CD14-positive monocyte (primary cell): ENCODE measurements at regions not wholly inside any gene's neighbourhood (a gene's known extent, or its start where the extent isn't known, plus 50 kb on each side); places are given as distances from the start of the nearest gene placed in this dataset.
"Not testable (repeated sequence)": the region's sequence is repeated elsewhere in the genome, so short reads cannot be mapped to it uniquely, and the experiment has no call there.

Source experiments
- DNase-seq, 3 donors: peaks; one replicate each; pipeline ENCODE4 v3.0.0-alpha.2; 2011 to 2022
- H2AFZ ChIP-seq: 2 replicates; pipeline ENCODE4 v1.6.0; 2012; ENCODE audit warnings: mild to moderate bottlenecking, low read depth, low read length, inconsistent platforms; ENCODE audit not compliant: insufficient read depth, poor library complexity, severe bottlenecking
- H3K27ac ChIP-seq, 2 donors: 1 replicate in 1 of 2; 2 replicates in 1 of 2; pipeline ENCODE4 v1.5.1; 2012 to 2013; ENCODE audit warnings: low read length in 2 of 2, control low read depth in 1 of 2, inconsistent platforms in 1 of 2, low read depth in 1 of 2, mild to moderate bottlenecking in 1 of 2
- H3K27me3 ChIP-seq, 2 donors: one replicate each; pipeline versions ENCODE4 v1.6.0 to v1.6.1; 2011 to 2013; ENCODE audit warnings: low read length in 2 of 2; ENCODE audit not compliant: control insufficient read depth in 2 of 2, insufficient read depth in 2 of 2
- H3K36me3 ChIP-seq, 2 donors: replicated peaks in 1 of 2; 1 replicate in 1 of 2; 2 replicates in 1 of 2; pipeline versions ENCODE4 v1.5.1 to v1.6.1; 2012 to 2013; ENCODE audit warnings: low read length in 2 of 2, control low read depth in 1 of 2, inconsistent platforms in 1 of 2, mild to moderate bottlenecking in 1 of 2; ENCODE audit not compliant: insufficient read depth in 2 of 2, control insufficient read depth in 1 of 2
- H3K4me1 ChIP-seq, 2 donors: 1 replicate in 1 of 2; 2 replicates in 1 of 2; pipeline versions ENCODE4 v1.5.1 to v1.6.1; 2012 to 2013; ENCODE audit warnings: low read length in 2 of 2, control low read depth in 1 of 2, inconsistent platforms in 1 of 2, mild to moderate bottlenecking in 1 of 2, moderate library complexity in 1 of 2; ENCODE audit not compliant: insufficient read depth in 2 of 2, control insufficient read depth in 1 of 2
- H3K4me2 ChIP-seq: replicated peaks from 2 replicates; pipeline ENCODE3; 2012; ENCODE audit warnings: low read length, moderate library complexity, mild to moderate bottlenecking; ENCODE audit not compliant: poor library complexity, severe bottlenecking; ENCODE audit errors: extremely low read depth
- H3K4me3 ChIP-seq, 3 experiments: fragments of 200-600 bp in 1 of 3; sonication (generic) in 1 of 3; replicated peaks in 1 of 3; 1 replicate in 2 of 3; 2 replicates in 1 of 3; pipeline ENCODE4 v1.5.1; 2011 to 2013; ENCODE audit warnings: low read length in 3 of 3, mild to moderate bottlenecking in 3 of 3, control low read depth in 2 of 3, low read depth in 2 of 3, inconsistent platforms in 1 of 3, moderate library complexity in 1 of 3
- H3K79me2 ChIP-seq: 2 replicates; pipeline ENCODE4 v1.6.0; 2012; ENCODE audit warnings: mild to moderate bottlenecking, control low read depth, inconsistent platforms, low read length, moderate library complexity; ENCODE audit not compliant: insufficient read depth
- H3K9ac ChIP-seq: 2 replicates; pipeline ENCODE4 v1.6.0; 2017; ENCODE audit warnings: low read length, mild to moderate bottlenecking; ENCODE audit not compliant: insufficient read depth, poor library complexity, severe bottlenecking
- H3K9me3 ChIP-seq, 2 donors: replicated peaks in 1 of 2; 1 replicate in 1 of 2; 2 replicates in 1 of 2; pipeline versions ENCODE4 v1.5.1 to v1.6.1; 2012 to 2013; ENCODE audit warnings: low read length in 2 of 2, control low read depth in 1 of 2; ENCODE audit not compliant: control insufficient read depth in 1 of 2, insufficient read depth in 1 of 2
- H4K20me1 ChIP-seq: 2 replicates; pipeline ENCODE4 v1.6.0; 2012; ENCODE audit warnings: mild to moderate bottlenecking, low read length, control low read depth, moderate library complexity; ENCODE audit not compliant: insufficient read depth
- H3K27ac Mint-ChIP-seq, 7 donors: one replicate each; pipeline ENCODE4 v1.8.0; 2020; ENCODE audit warnings: mild to moderate bottlenecking in 7 of 7, mixed read lengths in 7 of 7, moderate library complexity in 6 of 7, inconsistent platforms in 2 of 7
- H3K27me3 Mint-ChIP-seq, 3 donors: one replicate each; pipeline ENCODE4 v1.8.0; 2021 to 2022; ENCODE audit warnings: low read depth in 3 of 3, mild to moderate bottlenecking in 3 of 3, mixed read lengths in 3 of 3, moderate library complexity in 3 of 3, inconsistent platforms in 1 of 3
- H3K36me3 Mint-ChIP-seq, 2 donors: one replicate each; pipeline ENCODE4 v1.8.0; 2020; ENCODE audit warnings: mixed read lengths in 2 of 2, inconsistent platforms in 1 of 2, mild to moderate bottlenecking in 1 of 2
- H3K4me1 Mint-ChIP-seq: one replicate; pipeline ENCODE4 v1.8.0; 2020; ENCODE audit warnings: mild to moderate bottlenecking, mixed read lengths
- H3K4me3 Mint-ChIP-seq, 2 donors: one replicate each; pipeline ENCODE4 v1.8.0; 2020; ENCODE audit warnings: mild to moderate bottlenecking in 2 of 2, mixed read lengths in 2 of 2, moderate library complexity in 1 of 2
- H3K9me3 Mint-ChIP-seq, 7 donors: one replicate each; pipeline ENCODE4 v1.8.0; 2020 to 2022; ENCODE audit warnings: mixed read lengths in 7 of 7, mild to moderate bottlenecking in 6 of 7, moderate library complexity in 6 of 7, inconsistent platforms in 2 of 7
- WGBS: methylation state at CpG from one replicate; pipeline ENCODE4 v1.1.5; 2013; ENCODE audit warnings: missing lambda C conversion rate; ENCODE audit not compliant: insufficient coverage; 5-methylcytosine and 5-hydroxymethylcytosine counted together
- intact Hi-C, 2 donors: fragments of 100-400 bp; cut with micrococcal nuclease; formaldehyde crosslinking; loops; one replicate each; pipeline versions ENCODE4 v1.15.0 to v1.15.1; 2023

DNA sequence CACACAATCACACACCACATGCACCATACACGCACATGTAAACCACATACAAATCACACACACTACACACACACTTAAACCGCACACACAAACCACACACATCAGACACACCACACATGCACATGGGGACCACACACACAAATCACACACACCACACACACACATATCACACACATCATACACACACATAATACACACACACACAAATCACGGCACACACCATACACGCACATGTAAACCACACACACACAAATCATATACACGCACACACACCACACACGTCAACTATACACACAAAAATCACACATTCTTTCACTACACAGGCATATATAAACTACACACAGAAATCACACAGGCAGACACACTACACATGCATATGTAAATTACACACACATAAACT is 802.3 kb downstream of the SPATA31A7 start:
- intact Hi-C loops, H3K27me3 ChIP-seq, H3K9me3 ChIP-seq, H3K79me2 ChIP-seq, H3K9me3 Mint-ChIP-seq, H4K20me1 ChIP-seq, H3K9ac ChIP-seq, H3K4me2 ChIP-seq, DNase-seq, H3K27me3 Mint-ChIP-seq, H3K4me3 Mint-ChIP-seq, H3K4me1 Mint-ChIP-seq, H3K27ac ChIP-seq, H2AFZ ChIP-seq, H3K4me1 ChIP-seq, H3K36me3 ChIP-seq, H3K36me3 Mint-ChIP-seq, H3K27ac Mint-ChIP-seq, H3K4me3 ChIP-seq: not testable (repeated sequence)
- WGBS, result 100% methylated on average over 4 of the region's 6 CpGs

DNA sequence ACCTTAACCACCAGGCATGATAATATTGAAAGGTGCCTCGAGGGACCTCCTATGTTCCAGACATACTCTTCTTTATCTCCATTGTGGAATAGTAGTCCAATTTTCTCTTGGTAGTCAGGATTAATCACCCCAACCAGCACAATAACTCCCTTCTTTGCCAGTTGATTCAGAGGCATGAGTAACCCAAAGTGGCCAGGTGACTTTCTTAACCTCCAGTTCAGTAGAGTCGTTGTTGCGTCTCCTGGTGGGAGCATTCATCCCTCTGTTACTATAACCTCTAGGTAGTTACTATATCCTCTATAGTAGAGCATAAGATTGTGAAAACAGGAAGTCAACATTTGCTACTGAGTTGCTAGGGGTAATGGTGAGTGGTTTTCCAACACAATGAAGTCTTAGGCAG is 842.6 kb downstream of the SPATA31A7 start:
- H3K27me3 Mint-ChIP-seq, H3K4me2 ChIP-seq, H2AFZ ChIP-seq, H3K4me3 ChIP-seq, H3K27ac ChIP-seq, H3K27ac Mint-ChIP-seq, H3K9ac ChIP-seq, DNase-seq, H3K36me3 Mint-ChIP-seq, H3K9me3 ChIP-seq, H3K4me1 Mint-ChIP-seq, H3K4me1 ChIP-seq, intact Hi-C loops, H3K27me3 ChIP-seq, H3K36me3 ChIP-seq, H4K20me1 ChIP-seq, H3K4me3 Mint-ChIP-seq, H3K79me2 ChIP-seq, H3K9me3 Mint-ChIP-seq: not testable (repeated sequence)
- WGBS, result no CpG with 5 or more reads among the region's 3 CpGs

DNA sequence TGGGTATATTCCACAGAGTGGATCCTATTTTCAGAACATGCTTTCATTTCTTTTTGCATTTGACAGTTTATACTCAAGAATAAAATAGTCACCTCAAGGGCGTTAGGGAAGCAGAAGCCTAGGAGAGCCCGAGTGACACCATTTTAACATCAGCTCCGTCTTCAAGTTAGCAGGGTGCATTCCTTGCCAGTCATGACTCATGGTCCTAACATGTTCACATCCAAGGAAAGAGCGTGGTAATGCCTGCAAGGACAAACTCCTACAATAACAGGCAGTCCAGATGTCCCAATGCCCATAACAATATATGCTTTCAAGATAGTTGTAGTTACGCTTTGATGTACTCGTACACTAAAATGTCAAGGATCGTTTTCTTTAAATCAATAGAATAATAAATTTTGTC is 848.4 kb downstream of the SPATA31A7 start:
- H3K9me3 Mint-ChIP-seq, H3K4me2 ChIP-seq, H3K4me1 ChIP-seq, H3K27me3 ChIP-seq, H3K9ac ChIP-seq, H2AFZ ChIP-seq, DNase-seq, H3K36me3 ChIP-seq, H4K20me1 ChIP-seq, H3K27me3 Mint-ChIP-seq, H3K27ac ChIP-seq, H3K79me2 ChIP-seq, H3K9me3 ChIP-seq, H3K4me1 Mint-ChIP-seq, H3K27ac Mint-ChIP-seq, H3K36me3 Mint-ChIP-seq, H3K4me3 ChIP-seq, H3K4me3 Mint-ChIP-seq, intact Hi-C loops: not testable (repeated sequence)
- WGBS, result no CpG with 5 or more reads among the region's 7 CpGs

- H3K27me3 Mint-ChIP-seq, H3K9ac ChIP-seq, H3K36me3 Mint-ChIP-seq, H3K4me1 ChIP-seq, H3K27ac ChIP-seq, H4K20me1 ChIP-seq, H3K27me3 ChIP-seq, H3K4me1 Mint-ChIP-seq, H3K79me2 ChIP-seq, H3K27ac Mint-ChIP-seq, H2AFZ ChIP-seq, H3K4me3 Mint-ChIP-seq, DNase-seq, H3K36me3 ChIP-seq, H3K4me3 ChIP-seq, H3K9me3 Mint-ChIP-seq, intact Hi-C loops, H3K4me2 ChIP-seq, H3K9me3 ChIP-seq: not testable (repeated sequence)
- no CpG with 5 or more reads among the region's 3 CpGs for WGBS
These were observed 868.3 kb downstream of the SPATA31A7 start for GRCh38 chr9:62058155-62058554.

- H4K20me1 ChIP-seq, DNase-seq, H3K4me3 ChIP-seq, H3K27ac Mint-ChIP-seq, H3K9me3 Mint-ChIP-seq, H3K4me2 ChIP-seq, H3K36me3 ChIP-seq, H3K79me2 ChIP-seq, H3K9me3 ChIP-seq, H3K36me3 Mint-ChIP-seq, H2AFZ ChIP-seq, H3K4me1 ChIP-seq, intact Hi-C loops, H3K9ac ChIP-seq, H3K4me1 Mint-ChIP-seq, H3K27me3 ChIP-seq, H3K4me3 Mint-ChIP-seq, H3K27me3 Mint-ChIP-seq, H3K27ac ChIP-seq: not testable (repeated sequence)
- WGBS, result no CpG with 5 or more reads among the region's 5 CpGs
These were observed 881.2 kb downstream of the SPATA31A7 start for GRCh38 chr9:62071043-62071442.
